ENCODE measurements at regions not wholly inside any gene's neighbourhood (a gene's known extent, or its start where the extent isn't known, plus 50 kb on each side); places are given as distances from the start of the nearest gene placed in this dataset.

DNA sequence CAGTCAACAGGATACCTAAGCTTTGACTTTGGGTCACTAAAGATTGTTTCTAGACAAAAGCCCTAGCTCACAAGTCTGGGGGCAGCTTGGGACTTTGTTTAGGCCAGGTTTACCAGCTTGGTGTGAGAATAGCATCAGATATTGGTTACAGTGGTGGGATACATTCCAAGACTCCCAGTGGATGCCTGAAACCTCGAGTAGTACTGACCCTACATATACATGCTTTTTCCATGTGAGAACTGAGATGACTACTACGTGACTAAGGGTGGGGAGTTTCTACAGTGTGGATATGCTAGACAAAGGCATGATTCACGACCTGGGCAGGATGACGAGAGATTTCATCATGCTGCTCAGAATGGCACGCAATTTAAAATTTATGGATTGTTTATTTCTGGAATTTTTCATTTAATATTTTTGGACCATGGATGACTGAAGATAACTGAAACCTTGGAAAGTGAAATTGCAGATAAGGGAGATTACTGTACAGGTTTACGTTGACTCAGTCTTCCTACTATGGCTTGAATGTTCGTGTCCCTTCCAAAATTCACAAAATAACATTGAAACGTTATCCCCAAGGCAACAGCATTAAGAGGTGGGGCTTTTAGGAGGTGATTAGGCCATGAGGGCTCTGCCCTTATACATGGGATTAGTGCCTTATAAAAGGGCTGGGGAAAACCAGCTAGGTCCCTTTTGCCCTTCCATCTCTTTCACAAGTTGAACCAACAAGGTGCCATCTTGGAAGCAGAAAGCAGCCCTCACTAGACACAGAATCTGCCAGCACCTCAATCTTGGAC, 50.2 kb upstream of the CTAGE1 start:
- TF ChIP-seq POLR2AphosphoS5 (IDR thresholded peaks at IDR 0.05; ENCODE audit: low read depth, low read length) (no peak), FOXP2 (optimal IDR thresholded peaks at IDR 0.05; ENCODE audit: borderline replicate concordance, extremely low read depth, extremely low read length, insufficient read depth) (no peak), REST (IDR thresholded peaks at IDR 0.05; ENCODE audit: insufficient read depth in 1 of 2, low read depth in 2 of 2, low read length in 2 of 2) (no peak), SIN3A (IDR thresholded peaks at IDR 0.05; ENCODE audit: borderline replicate concordance, insufficient read depth, low read length) (no peak), TAF1 (IDR thresholded peaks at IDR 0.05; ENCODE audit: borderline replicate concordance, insufficient read depth, low read length) (no peak)

DNA sequence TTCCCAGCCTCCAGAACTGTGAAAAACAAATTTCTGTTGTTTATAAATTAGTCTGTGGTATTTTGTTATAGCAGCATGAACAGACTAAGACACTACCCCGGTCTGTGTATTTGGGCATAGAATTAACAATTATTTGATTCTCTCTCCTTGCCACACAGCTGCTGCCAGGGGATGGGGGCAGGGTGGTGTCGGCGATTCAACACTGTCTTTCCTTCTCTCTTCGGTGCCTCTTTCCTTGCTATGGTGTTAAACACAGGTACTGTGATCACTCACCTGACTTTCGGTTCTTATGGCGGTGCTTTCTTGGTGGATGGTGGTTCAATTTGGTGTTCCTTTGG, 50.8 kb upstream of the CTAGE1 start:
- TF ChIP-seq REST (IDR thresholded peaks at IDR 0.05; ENCODE audit: insufficient read depth in 1 of 2, low read depth in 2 of 2, low read length in 2 of 2) (no peak), TAF1 (IDR thresholded peaks at IDR 0.05; ENCODE audit: borderline replicate concordance, insufficient read depth, low read length) (no peak), SIN3A (IDR thresholded peaks at IDR 0.05; ENCODE audit: borderline replicate concordance, insufficient read depth, low read length) (no peak), FOXP2 (optimal IDR thresholded peaks at IDR 0.05; ENCODE audit: borderline replicate concordance, extremely low read depth, extremely low read length, insufficient read depth) (no peak), POLR2AphosphoS5 (IDR thresholded peaks at IDR 0.05; ENCODE audit: low read depth, low read length) (no peak)

- TF ChIP-seq FOXP2 (optimal IDR thresholded peaks at IDR 0.05; ENCODE audit: borderline replicate concordance, extremely low read depth, extremely low read length, insufficient read depth): no peak
- no peak for TF ChIP-seq TAF1 (IDR thresholded peaks at IDR 0.05; ENCODE audit: borderline replicate concordance, insufficient read depth, low read length)
- TF ChIP-seq REST (IDR thresholded peaks at IDR 0.05; ENCODE audit: insufficient read depth in 1 of 2, low read depth in 2 of 2, low read length in 2 of 2): no peak
- no peak for TF ChIP-seq SIN3A (IDR thresholded peaks at IDR 0.05; ENCODE audit: borderline replicate concordance, insufficient read depth, low read length)
- no peak for TF ChIP-seq POLR2AphosphoS5 (IDR thresholded peaks at IDR 0.05; ENCODE audit: low read depth, low read length)
Measured at GRCh38 chr18:22469061-22469734, 51.5 kb upstream of the CTAGE1 start.

GRCh38 chr18:22469926-22470247, 52.2 kb upstream of the CTAGE1 start:
- no peak for TF ChIP-seq POLR2AphosphoS5 (IDR thresholded peaks at IDR 0.05; ENCODE audit: low read depth, low read length)
- TF ChIP-seq REST (IDR thresholded peaks at IDR 0.05; ENCODE audit: insufficient read depth in 1 of 2, low read depth in 2 of 2, low read length in 2 of 2): no peak
- TF ChIP-seq SIN3A (IDR thresholded peaks at IDR 0.05; ENCODE audit: borderline replicate concordance, insufficient read depth, low read length): no peak
- no peak for TF ChIP-seq TAF1 (IDR thresholded peaks at IDR 0.05; ENCODE audit: borderline replicate concordance, insufficient read depth, low read length)
- TF ChIP-seq FOXP2 (optimal IDR thresholded peaks at IDR 0.05; ENCODE audit: borderline replicate concordance, extremely low read depth, extremely low read length, insufficient read depth): no peak
